WTC11 (cell line): ENCODE measurements at regions not wholly inside any gene's neighbourhood (a gene's known extent, or its start where the extent isn't known, plus 50 kb on each side); places are given as distances from the start of the nearest gene placed in this dataset.

ENCODE experiments used
- ATAC-seq: fragments of 200-7000 bp; cut with Tn5 transposase; 2 replicates; pipeline ENCODE4 v1.10.0; 2021; ENCODE audit warnings: mild to moderate bottlenecking, moderate library complexity
- CTCF ChIA-PET: fragments of 300-600 bp; sonication (Branson Sonifier 250); formaldehyde crosslinking; loops from one replicate; lab custom pipeline; 2021; ENCODE audit warnings: antibody characterized with exemption; lab: Charles Lee
- POLR2A ChIA-PET: fragments of 350-600 bp; sonication (Branson Sonifier 250); formaldehyde crosslinking; loops from one replicate; lab custom pipeline; 2021; ENCODE audit warnings: antibody characterized with exemption; lab: Charles Lee
- DNase-seq: peaks from one replicate; pipeline ENCODE4 v3.0.0; 2021; ENCODE audit warnings: low spot score
- H3K27ac Mint-ChIP-seq: 2 replicates; pipeline ENCODE4 v1.8.0; 2021; ENCODE audit warnings: mixed read lengths
- H3K27me3 Mint-ChIP-seq: 2 replicates; pipeline ENCODE4 v1.8.0; 2021; ENCODE audit warnings: low read depth, mild to moderate bottlenecking, moderate library complexity, mixed read lengths
- H3K36me3 Mint-ChIP-seq: 2 replicates; pipeline ENCODE4 v1.8.0; 2021; ENCODE audit warnings: mixed read lengths
- H3K4me1 Mint-ChIP-seq: 2 replicates; pipeline ENCODE4 v1.8.0; 2022; ENCODE audit warnings: mixed read lengths
- H3K4me3 Mint-ChIP-seq: 2 replicates; pipeline ENCODE4 v1.8.0; 2021; ENCODE audit warnings: mild to moderate bottlenecking, moderate library complexity, mixed read lengths
- H3K9me3 Mint-ChIP-seq: 2 replicates; pipeline ENCODE4 v1.8.0; 2021; ENCODE audit warnings: mixed read lengths
- CREB1 ChIP-seq: sonication (generic); formaldehyde crosslinking; IDR thresholded peaks from 2 replicates; pipeline ENCODE4 v1.8.0; 2023; ENCODE audit warnings: mild to moderate bottlenecking, missing genetic modification reagents
- E2F4 ChIP-seq: sonication (generic); formaldehyde crosslinking; IDR thresholded peaks from 2 replicates; pipeline ENCODE4 v1.8.1; 2022; ENCODE audit warnings: low read depth, mild to moderate bottlenecking, moderate library complexity, missing genetic modification reagents, borderline replicate concordance
- ELF4 ChIP-seq: sonication (generic); formaldehyde crosslinking; IDR thresholded peaks from 2 replicates; pipeline ENCODE4 v1.8.1; 2022; ENCODE audit warnings: low read depth, mild to moderate bottlenecking, moderate library complexity, missing genetic modification reagents
- EMX1 ChIP-seq: fragments of 250-450 bp; sonication (Bioruptor Pico); IDR thresholded peaks from 2 replicates; pipeline ENCODE4 v1.8.0; 2021; ENCODE audit warnings: mild to moderate bottlenecking
- ERG ChIP-seq: fragments of 250-450 bp; sonication (Bioruptor Pico); IDR thresholded peaks from 2 replicates; pipeline ENCODE4 v1.8.0; 2021; ENCODE audit warnings: mild to moderate bottlenecking
- ESRRA ChIP-seq: sonication (generic); formaldehyde crosslinking; IDR thresholded peaks from 2 replicates; pipeline ENCODE4 v1.8.1; 2022; ENCODE audit warnings: mild to moderate bottlenecking, missing genetic modification reagents, borderline replicate concordance
- GABPB1 ChIP-seq: sonication (generic); formaldehyde crosslinking; IDR thresholded peaks from 2 replicates; pipeline ENCODE4 v1.8.1; 2023; ENCODE audit warnings: mild to moderate bottlenecking, missing genetic modification reagents
- HMGXB4 ChIP-seq: sonication (generic); formaldehyde crosslinking; IDR thresholded peaks from 2 replicates; pipeline ENCODE4 v1.8.1; 2023; ENCODE audit warnings: mild to moderate bottlenecking, moderate library complexity, missing genetic modification reagents
- MXD4 ChIP-seq: fragments of 250-450 bp; sonication (Bioruptor Pico); IDR thresholded peaks from 2 replicates; pipeline ENCODE4 v1.8.0; 2021; ENCODE audit warnings: mild to moderate bottlenecking, moderate library complexity, borderline replicate concordance
- NFATC4 ChIP-seq: fragments of 250-450 bp; sonication (Bioruptor Pico); IDR thresholded peaks from 2 replicates; pipeline ENCODE4 v1.9.0; 2021; ENCODE audit warnings: mild to moderate bottlenecking
- NFYB ChIP-seq: sonication (generic); formaldehyde crosslinking; conservative IDR thresholded peaks from 2 replicates; pipeline ENCODE4 v1.8.0; 2022; ENCODE audit warnings: low read depth, missing genetic modification reagents
- NR3C1 ChIP-seq: sonication (generic); formaldehyde crosslinking; conservative IDR thresholded peaks from 2 replicates; pipeline ENCODE4 v1.8.1; 2023; ENCODE audit warnings: low read depth, mild to moderate bottlenecking, missing genetic modification reagents
- PRDM15 ChIP-seq: sonication (generic); formaldehyde crosslinking; IDR thresholded peaks from 2 replicates; pipeline ENCODE4 v1.8.0; 2022; ENCODE audit warnings: missing genetic modification reagents
- SOX15 ChIP-seq: fragments of 250-450 bp; sonication (Bioruptor Pico); IDR thresholded peaks from 2 replicates; pipeline ENCODE4 v1.9.0; 2021; ENCODE audit warnings: mild to moderate bottlenecking
- ZBTB43 ChIP-seq: sonication (generic); formaldehyde crosslinking; IDR thresholded peaks from 2 replicates; pipeline ENCODE4 v1.8.1; 2023; ENCODE audit warnings: mild to moderate bottlenecking, missing genetic modification reagents
- ZNF138 ChIP-seq: sonication (generic); formaldehyde crosslinking; conservative IDR thresholded peaks from 2 replicates; pipeline ENCODE4 v1.8.1; 2022; ENCODE audit warnings: mild to moderate bottlenecking, moderate library complexity, missing genetic modification reagents
- ZNF219 ChIP-seq: sonication (generic); formaldehyde crosslinking; IDR thresholded peaks from 2 replicates; pipeline ENCODE4 v1.8.0; 2023; ENCODE audit warnings: missing genetic modification reagents, mild to moderate bottlenecking, borderline replicate concordance
- ZNF232 ChIP-seq: sonication (generic); formaldehyde crosslinking; IDR thresholded peaks from 2 replicates; pipeline ENCODE4 v1.8.0; 2022; ENCODE audit warnings: mild to moderate bottlenecking, missing genetic modification reagents
- ZNF281 ChIP-seq: sonication (generic); formaldehyde crosslinking; IDR thresholded peaks from 2 replicates; pipeline ENCODE4 v1.8.0; 2023; ENCODE audit warnings: mild to moderate bottlenecking, missing genetic modification reagents
- ZNF416 ChIP-seq: fragments of 250-450 bp; sonication (Bioruptor Pico); IDR thresholded peaks from 2 replicates; pipeline ENCODE4 v1.9.0; 2021; ENCODE audit warnings: mild to moderate bottlenecking, inconsistent platforms
- ZNF671 ChIP-seq: fragments of 250-450 bp; sonication (Bioruptor Pico); IDR thresholded peaks from 2 replicates; pipeline ENCODE4 v1.8.0; 2021; ENCODE audit warnings: mild to moderate bottlenecking

GRCh38 chr11:129738242-129738641 lies 77.4 kb upstream of the TMEM45B start:
- H3K36me3 Mint-ChIP-seq = no peaks in the 10 kb centered on the region
- no peak for ATAC-seq
- TF ChIP-seq PRDM15 (CRISPR knock-in tag) (no peak), GABPB1 (CRISPR knock-in tag) (no peak), ZNF232 (CRISPR knock-in tag) (no peak), ZNF416 (CRISPR knock-in tag) (no peak), ZNF219 (CRISPR knock-in tag) (no peak), E2F4 (CRISPR knock-in tag) (no peak), EMX1 (no peak), MXD4 (CRISPR knock-in tag) (no peak), SOX15 (CRISPR knock-in tag) (no peak), NR3C1 (CRISPR knock-in tag) (no peak), CREB1 (CRISPR knock-in tag) (no peak), ERG (CRISPR knock-in tag) (no peak), NFATC4 (CRISPR knock-in tag) (no peak)
- TF ChIP-seq, all 79 proteins: peak for 0
- Mint-ChIP-seq H3K9me3 (peaks cover 7% of the 10 kb centered on the region), H3K4me1 (peaks cover 12% of the 10 kb centered on the region), H3K4me3 (no peak overlapping the region), H3K27ac (no peak overlapping the region), H3K27me3 (no peaks in the 10 kb centered on the region)
- no peak for DNase-seq
- POLR2A ChIA-PET = interaction anchor here (0.6 kb wide), 1 partner anchor 100 kb away, joined by 3 read pairs; no protein-coding TSS in a partner anchor
- CTCF ChIA-PET = no interaction called here

GRCh38 chr11:129739339-129739738 lies 76.3 kb upstream of the TMEM45B start:
- DNase-seq (no peak), ATAC-seq (no peak)
- Mint-ChIP-seq H3K36me3 (no peaks in the 10 kb centered on the region), H3K27ac (no peak overlapping the region), H3K9me3 (peaks cover 7% of the 10 kb centered on the region), H3K27me3 (no peaks in the 10 kb centered on the region), H3K4me3 (no peak overlapping the region), H3K4me1 (peaks cover 12% of the 10 kb centered on the region)
- ChIA-PET POLR2A (no interaction called here), CTCF (interaction anchor here (1.4 kb wide), 1 partner anchor 13 kb away, joined by 3 read pairs; no protein-coding TSS in a partner anchor)
- no peak for TF ChIP-seq ESRRA (CRISPR knock-in tag)
- no peak for TF ChIP-seq ZNF671 (CRISPR knock-in tag)
- TF ChIP-seq ZBTB43 = no peak
- no peak for TF ChIP-seq ZNF138 (CRISPR knock-in tag)
- TF ChIP-seq HMGXB4 (CRISPR knock-in tag) = no peak
- TF ChIP-seq EMX1 = no peak
- no peak for TF ChIP-seq ZNF281 (CRISPR knock-in tag)
- no peak for TF ChIP-seq SOX15 (CRISPR knock-in tag)
- TF ChIP-seq ELF4 (CRISPR knock-in tag) = no peak
- no peak for TF ChIP-seq NFYB (CRISPR knock-in tag)
